GM18505 (cell line): ENCODE measurements at regions not wholly inside any gene's neighbourhood (a gene's known extent, or its start where the extent isn't known, plus 50 kb on each side); places are given as distances from the start of the nearest gene placed in this dataset.
"Not testable (repeated sequence)": the region's sequence is repeated elsewhere in the genome, so short reads cannot be mapped to it uniquely, and the experiment has no call there.

Source experiments
- ATAC-seq: cut with Tn5 transposase; IDR thresholded peaks from one replicate; pipeline ENCODE4 v1.9.1; 2021; ENCODE audit not compliant: unreplicated experiment
- POLR2A ChIP-seq: IDR thresholded peaks from 4 replicates; pipeline ENCODE4 v1.6.1; 2011; ENCODE audit warnings: borderline replicate concordance; ENCODE audit not compliant: insufficient read depth, insufficient read length; ENCODE audit errors: extremely low read depth

GRCh38 chr11:127994736-127995135, 592.6 kb downstream of the ETS1 start:
- TF ChIP-seq POLR2A = no peak

GRCh38 chr11:127993788-127994187, 593.6 kb downstream of the ETS1 start:
- ATAC-seq = no peak
- no peak for TF ChIP-seq POLR2A

More at GRCh38 chr11:127994736-127995135, 592.6 kb downstream of the ETS1 start:
- ATAC-seq = no peak

GRCh38 chr11:127993281-127993680, 594.1 kb downstream of the ETS1 start:
- no peak for TF ChIP-seq POLR2A
- no peak for ATAC-seq

GRCh38 chr11:127986073-127986472, 601.3 kb downstream of the ETS1 start:
- ATAC-seq = no peak
- TF ChIP-seq POLR2A = no peak

- TF ChIP-seq POLR2A = no peak
- ATAC-seq = no peak
Measured at GRCh38 chr11:127972816-127973215, 614.5 kb downstream of the ETS1 start.

GRCh38 chr11:127971448-127971847, 615.9 kb downstream of the ETS1 start:
- TF ChIP-seq POLR2A = no peak
- ATAC-seq = no peak

GRCh38 chr11:127966821-127967220, 620.5 kb downstream of the ETS1 start:
- no peak for ATAC-seq
- TF ChIP-seq POLR2A = no peak

- no peak for TF ChIP-seq POLR2A
- ATAC-seq = no peak
Measured at GRCh38 chr11:127965939-127966668, 621.3 kb downstream of the ETS1 start.

- ATAC-seq = no peak
Measured at GRCh38 chr11:127962416-127962815, 624.9 kb downstream of the ETS1 start.

GRCh38 chr11:127950162-127950561, 637.2 kb downstream of the ETS1 start:
- ATAC-seq = no peak
- no peak for TF ChIP-seq POLR2A

More at GRCh38 chr11:127962416-127962815, 624.9 kb downstream of the ETS1 start:
- no peak for TF ChIP-seq POLR2A

- no peak for TF ChIP-seq POLR2A
- no peak for ATAC-seq
Measured at GRCh38 chr11:127943763-127944162, 643.6 kb downstream of the ETS1 start.

- ATAC-seq = no peak
Measured at GRCh38 chr11:127943152-127943551, 644.2 kb downstream of the ETS1 start.

GRCh38 chr11:127941554-127941953, 645.8 kb downstream of the ETS1 start:
- ATAC-seq = not testable (repeated sequence)

More at GRCh38 chr11:127943152-127943551, 644.2 kb downstream of the ETS1 start:
- TF ChIP-seq POLR2A = no peak

- TF ChIP-seq POLR2A = no peak
Measured at GRCh38 chr11:127939000-127939399, 648.4 kb downstream of the ETS1 start.

More at GRCh38 chr11:127939000-127939399, 648.4 kb downstream of the ETS1 start:
- no peak for ATAC-seq
